ENCODE measurements at regions not wholly inside any gene's neighbourhood (a gene's known extent, or its start where the extent isn't known, plus 50 kb on each side); places are given as distances from the start of the nearest gene placed in this dataset.

- Histone ChIP-seq H3K4me1 (peaks cover 0 to 14% (median 6%) of the 10 kb centered on the region in 6 donors), H3K4me3 (no peak overlapping the region), H3K9me3 (peaks cover 0 to 9% (median 0%) of the 10 kb centered on the region in 8 donors), H3K36me3 (no peaks in the 10 kb centered on the region), H3K27ac (no peak overlapping the region), H3K27me3 (replicated peaks in 1 of 7) (peaks cover 4 to 71% (median 35%) of the 10 kb centered on the region in 7 donors)
- intact Hi-C loops (cut with DNase I; ENCODE audit: low total_unique reads), result no loop called here
- DNase-seq, result peak; percentile 71
- 76 to 90% (median 82%) methylated on average over 11 to 12 of the region's 12 CpGs for WGBS, 5 donors
- TF ChIP-seq POLR2A (IDR thresholded peaks at IDR 0.05) (no peak), CTCF (IDR thresholded peaks at IDR 0.05 in 8 of 11, conservative IDR thresholded peaks at IDR 0.05 in 3 of 11) (no peak), POLR2AphosphoS5 (IDR thresholded peaks at IDR 0.05) (no peak)
Observed at GRCh38 chr4:1470816-1471442, 64.7 kb upstream of the NKX1-1 start.

- Histone ChIP-seq H3K4me1 (peaks cover 0 to 14% (median 6%) of the 10 kb centered on the region in 6 donors), H3K9me3 (peaks cover 0 to 9% (median 0%) of the 10 kb centered on the region in 8 donors), H3K36me3 (no peaks in the 10 kb centered on the region), H3K4me3 (no peak overlapping the region), H3K27me3 (replicated peaks in 1 of 7) (peaks cover 4 to 77% (median 35%) of the 10 kb centered on the region in 7 donors), H3K27ac (no peak overlapping the region)
- no peak for TF ChIP-seq POLR2AphosphoS5 (IDR thresholded peaks at IDR 0.05)
- intact Hi-C loops (cut with DNase I; ENCODE audit: low total_unique reads), result no loop called here
- no peak for DNase-seq
- 67 to 77% (median 71%) methylated on average over 4 to 7 of the region's 7 CpGs for WGBS, 5 donors
Observed at GRCh38 chr4:1470393-1470670, 64.1 kb upstream of the NKX1-1 start.

- 75 to 88% (median 81%) methylated on average over 15 to 24 of the region's 24 CpGs for WGBS, 5 donors
- Histone ChIP-seq H3K9me3 (peaks cover 0 to 9% (median 0%) of the 10 kb centered on the region in 8 donors), H3K4me3 (no peak overlapping the region), H3K36me3 (no peaks in the 10 kb centered on the region), H3K4me1 (peaks cover 0 to 14% (median 6%) of the 10 kb centered on the region in 6 donors), H3K27me3 (replicated peaks in 1 of 7) (peaks cover 4 to 78% (median 38%) of the 10 kb centered on the region in 7 donors), H3K27ac (no peak overlapping the region)
- no peak for TF ChIP-seq CTCF (IDR thresholded peaks at IDR 0.05 in 8 of 11, conservative IDR thresholded peaks at IDR 0.05 in 3 of 11)
- no peak for TF ChIP-seq POLR2AphosphoS5 (IDR thresholded peaks at IDR 0.05)
- TF ChIP-seq POLR2A (IDR thresholded peaks at IDR 0.05), result no peak
- DNase-seq, result peak; percentile 71
- intact Hi-C loops (cut with DNase I; ENCODE audit: low total_unique reads), result no loop called here
Observed at GRCh38 chr4:1469607-1470392, 63.6 kb upstream of the NKX1-1 start.

- no peaks in the 10 kb centered on the region for H3K36me3 ChIP-seq
- H3K9me3 ChIP-seq, result peaks cover 0 to 9% (median 0%) of the 10 kb centered on the region in 8 donors
- peaks cover 4 to 78% (median 46%) of the 10 kb centered on the region in 7 donors for H3K27me3 ChIP-seq (replicated peaks in 1 of 7)
- H3K27ac ChIP-seq, result no peak overlapping the region
- intact Hi-C loops (cut with DNase I; ENCODE audit: low total_unique reads), result no loop called here
- TF ChIP-seq CTCF (IDR thresholded peaks at IDR 0.05 in 8 of 11, conservative IDR thresholded peaks at IDR 0.05 in 3 of 11) (no peak), POLR2A (IDR thresholded peaks at IDR 0.05) (no peak), POLR2AphosphoS5 (IDR thresholded peaks at IDR 0.05) (no peak)
- WGBS, 5 donors, result 74 to 82% (median 80%) methylated on average over 5 to 6 of the region's 6 CpGs
- DNase-seq, result peak; percentile 60
- H3K4me3 ChIP-seq, result no peak overlapping the region
- peaks cover 0 to 14% (median 6%) of the 10 kb centered on the region in 6 donors for H3K4me1 ChIP-seq
Observed at GRCh38 chr4:1469043-1469442, 62.8 kb upstream of the NKX1-1 start.
